Left renal cortex interstitium (tissue), 4 donors: ENCODE measurements at regions not wholly inside any gene's neighbourhood (a gene's known extent, or its start where the extent isn't known, plus 50 kb on each side); places are given as distances from the start of the nearest gene placed in this dataset.

Source experiments
- DNase-seq, 4 donors: peaks; one replicate each; pipeline ENCODE4 v3.0.0-alpha.2; 2013; ENCODE audit warnings: low read depth in 4 of 4, low spot score in 2 of 4, missing footprints in 1 of 4

GRCh38 chr3:177977381-177978158 lies 558.7 kb upstream of the KCNMB2 start:
- no peak for DNase-seq

- no peak for DNase-seq
Observed at GRCh38 chr3:177978946-177979345, 557.3 kb upstream of the KCNMB2 start.

- no peak for DNase-seq
Observed at GRCh38 chr3:177979703-177980102, 556.5 kb upstream of the KCNMB2 start.

- DNase-seq: no peak
Observed at GRCh38 chr3:177981576-177981975, 554.7 kb upstream of the KCNMB2 start.

GRCh38 chr3:177982034-177982433 lies 554.2 kb upstream of the KCNMB2 start:
- no peak for DNase-seq

GRCh38 chr3:177983320-177983719 lies 552.9 kb upstream of the KCNMB2 start:
- DNase-seq: no peak

- no peak for DNase-seq
Observed at GRCh38 chr3:177992993-177993970, 543.0 kb upstream of the KCNMB2 start.

- no peak for DNase-seq
Observed at GRCh38 chr3:177994976-177995375, 541.3 kb upstream of the KCNMB2 start.

- DNase-seq: no peak
Observed at GRCh38 chr3:177995381-177996085, 540.7 kb upstream of the KCNMB2 start.

GRCh38 chr3:178001670-178002101 lies 534.5 kb upstream of the KCNMB2 start:
- DNase-seq: no peak

GRCh38 chr3:178002113-178002512 lies 534.1 kb upstream of the KCNMB2 start:
- DNase-seq: no peak

GRCh38 chr3:178003756-178004155 lies 532.5 kb upstream of the KCNMB2 start:
- DNase-seq: no peak

- no peak for DNase-seq
Observed at GRCh38 chr3:178005961-178006360, 530.3 kb upstream of the KCNMB2 start.

- DNase-seq: no peak
Observed at GRCh38 chr3:178010306-178010705, 525.9 kb upstream of the KCNMB2 start.

- DNase-seq: no peak
Observed at GRCh38 chr3:178019645-178020044, 516.6 kb upstream of the KCNMB2 start.

GRCh38 chr3:178022599-178022998 lies 513.6 kb upstream of the KCNMB2 start:
- DNase-seq: no peak

GRCh38 chr3:178028933-178029332 lies 507.3 kb upstream of the KCNMB2 start:
- DNase-seq: no peak

GRCh38 chr3:178036451-178037144 lies 499.6 kb upstream of the KCNMB2 start:
- no peak for DNase-seq

GRCh38 chr3:178041931-178042330 lies 494.3 kb upstream of the KCNMB2 start:
- DNase-seq: no peak

GRCh38 chr3:178042376-178042775 lies 493.9 kb upstream of the KCNMB2 start:
- no peak for DNase-seq
